ENCODE measurements at regions not wholly inside any gene's neighbourhood (a gene's known extent, or its start where the extent isn't known, plus 50 kb on each side); places are given as distances from the start of the nearest gene placed in this dataset.

GRCh38 chr11:115576606-115577380 is 72.6 kb upstream of the CADM1 start:
- Mint-ChIP-seq H3K4me3 (no peak overlapping the region), H3K4me1 (peaks cover 24% of the 10 kb centered on the region), H3K27me3 (ENCODE audit: low read depth) (peaks cover 15% of the 10 kb centered on the region), H3K36me3 (ENCODE audit: low read depth) (no peaks in the 10 kb centered on the region), H3K27ac (peak overlapping the region; percentile 21 to 55 (median 33)), H3K9me3 (no peaks in the 10 kb centered on the region)
- TF ChIP-seq CTCF (IDR thresholded peaks at IDR 0.05; ENCODE audit: unreplicated experiment in 3 of 3) = no peak

- no peaks in the 10 kb centered on the region for H3K36me3 Mint-ChIP-seq (ENCODE audit: low read depth)
- H3K9me3 Mint-ChIP-seq = no peaks in the 10 kb centered on the region
- H3K4me3 Mint-ChIP-seq = no peak overlapping the region
- TF ChIP-seq CTCF (IDR thresholded peaks at IDR 0.05; ENCODE audit: unreplicated experiment in 3 of 3) = no peak
- H3K27ac Mint-ChIP-seq = peak overlapping the region in 1 of 3 experiments; percentile 3
- H3K4me1 Mint-ChIP-seq = peaks cover 8% of the 10 kb centered on the region
- H3K27me3 Mint-ChIP-seq (ENCODE audit: low read depth) = peaks cover 8% of the 10 kb centered on the region
These were observed 68.3 kb upstream of the CADM1 start for GRCh38 chr11:115572551-115572950.

- H3K4me3 Mint-ChIP-seq = no peak overlapping the region
- no peak for TF ChIP-seq CTCF (IDR thresholded peaks at IDR 0.05; ENCODE audit: unreplicated experiment in 3 of 3)
- H3K27me3 Mint-ChIP-seq (ENCODE audit: low read depth) = peaks cover 14% of the 10 kb centered on the region
- H3K36me3 Mint-ChIP-seq (ENCODE audit: low read depth) = no peaks in the 10 kb centered on the region
- H3K27ac Mint-ChIP-seq = peak overlapping the region in 1 of 3 experiments; percentile 21
- peaks cover 11% of the 10 kb centered on the region for H3K4me1 Mint-ChIP-seq
- no peaks in the 10 kb centered on the region for H3K9me3 Mint-ChIP-seq
These were observed 62.1 kb upstream of the CADM1 start for GRCh38 chr11:115566180-115566764.

- Mint-ChIP-seq H3K27ac (no peak overlapping the region), H3K36me3 (ENCODE audit: low read depth) (peaks cover 3% of the 10 kb centered on the region), H3K4me1 (peaks cover 11% of the 10 kb centered on the region), H3K9me3 (no peaks in the 10 kb centered on the region), H3K4me3 (no peak overlapping the region), H3K27me3 (ENCODE audit: low read depth) (peaks cover 14% of the 10 kb centered on the region)
- TF ChIP-seq CTCF (IDR thresholded peaks at IDR 0.05; ENCODE audit: unreplicated experiment in 3 of 3) = no peak
These were observed 60.6 kb upstream of the CADM1 start for GRCh38 chr11:115564851-115565250.

GRCh38 chr11:115561116-115561515 is 56.9 kb upstream of the CADM1 start:
- H3K27ac Mint-ChIP-seq = no peak overlapping the region
- peaks cover 5% of the 10 kb centered on the region for H3K27me3 Mint-ChIP-seq (ENCODE audit: low read depth)
- H3K4me3 Mint-ChIP-seq = no peak overlapping the region
- TF ChIP-seq CTCF (IDR thresholded peaks at IDR 0.05; ENCODE audit: unreplicated experiment in 3 of 3) = no peak
- peaks cover 10% of the 10 kb centered on the region for H3K4me1 Mint-ChIP-seq
- peaks cover 3% of the 10 kb centered on the region for H3K36me3 Mint-ChIP-seq (ENCODE audit: low read depth)
- H3K9me3 Mint-ChIP-seq = no peaks in the 10 kb centered on the region

GRCh38 chr11:115558635-115559034 is 54.4 kb upstream of the CADM1 start:
- no peaks in the 10 kb centered on the region for H3K9me3 Mint-ChIP-seq
- TF ChIP-seq CTCF (IDR thresholded peaks at IDR 0.05; ENCODE audit: unreplicated experiment in 3 of 3) = no peak
- H3K4me1 Mint-ChIP-seq = peaks cover 18% of the 10 kb centered on the region
- peaks cover 12% of the 10 kb centered on the region for H3K27me3 Mint-ChIP-seq (ENCODE audit: low read depth)
- H3K4me3 Mint-ChIP-seq = no peak overlapping the region
- peaks cover 3% of the 10 kb centered on the region for H3K36me3 Mint-ChIP-seq (ENCODE audit: low read depth)
- H3K27ac Mint-ChIP-seq = no peak overlapping the region
